ENCODE measurements at regions not wholly inside any gene's neighbourhood (a gene's known extent, or its start where the extent isn't known, plus 50 kb on each side); places are given as distances from the start of the nearest gene placed in this dataset.

DNA sequence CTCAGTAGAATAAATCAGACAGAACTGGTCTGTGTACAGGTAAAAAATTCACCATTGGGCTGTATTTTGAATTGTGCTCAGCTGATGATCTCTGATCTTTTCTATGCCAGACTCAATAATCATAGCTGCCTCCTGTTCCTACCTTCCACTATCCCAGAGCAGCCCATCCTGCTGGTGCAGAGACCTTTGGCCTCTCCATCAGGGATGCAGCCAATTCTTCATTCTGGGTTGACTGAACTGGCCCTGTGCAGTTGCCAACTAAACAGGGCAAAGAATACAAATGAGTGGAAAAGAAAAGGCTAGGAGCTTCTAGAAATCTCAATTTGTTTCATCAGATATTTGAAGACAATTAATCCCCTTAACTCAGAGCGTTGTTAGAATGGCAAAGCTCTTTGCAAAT, 1781.3 kb upstream of the CELF4 start:
- TF ChIP-seq, protein P1, sequence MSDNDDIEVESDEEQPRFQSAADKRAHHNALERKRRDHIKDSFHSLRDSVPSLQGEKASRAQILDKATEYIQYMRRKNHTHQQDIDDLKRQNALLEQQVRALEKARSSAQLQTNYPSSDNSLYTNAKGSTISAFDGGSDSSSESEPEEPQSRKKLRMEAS (IDR thresholded peaks at IDR 0.05; ENCODE audit: insufficient read depth, insufficient read length) = no peak
- TF ChIP-seq, protein P2, sequence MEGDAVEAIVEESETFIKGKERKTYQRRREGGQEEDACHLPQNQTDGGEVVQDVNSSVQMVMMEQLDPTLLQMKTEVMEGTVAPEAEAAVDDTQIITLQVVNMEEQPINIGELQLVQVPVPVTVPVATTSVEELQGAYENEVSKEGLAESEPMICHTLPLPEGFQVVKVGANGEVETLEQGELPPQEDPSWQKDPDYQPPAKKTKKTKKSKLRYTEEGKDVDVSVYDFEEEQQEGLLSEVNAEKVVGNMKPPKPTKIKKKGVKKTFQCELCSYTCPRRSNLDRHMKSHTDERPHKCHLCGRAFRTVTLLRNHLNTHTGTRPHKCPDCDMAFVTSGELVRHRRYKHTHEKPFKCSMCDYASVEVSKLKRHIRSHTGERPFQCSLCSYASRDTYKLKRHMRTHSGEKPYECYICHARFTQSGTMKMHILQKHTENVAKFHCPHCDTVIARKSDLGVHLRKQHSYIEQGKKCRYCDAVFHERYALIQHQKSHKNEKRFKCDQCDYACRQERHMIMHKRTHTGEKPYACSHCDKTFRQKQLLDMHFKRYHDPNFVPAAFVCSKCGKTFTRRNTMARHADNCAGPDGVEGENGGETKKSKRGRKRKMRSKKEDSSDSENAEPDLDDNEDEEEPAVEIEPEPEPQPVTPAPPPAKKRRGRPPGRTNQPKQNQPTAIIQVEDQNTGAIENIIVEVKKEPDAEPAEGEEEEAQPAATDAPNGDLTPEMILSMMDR (IDR thresholded peaks at IDR 0.05; ENCODE audit: extremely low read depth in 1 of 2, insufficient read depth in 1 of 2, low read depth in 1 of 2, low read length in 2 of 2) = no peak
- TF ChIP-seq POLR2A (IDR thresholded peaks at IDR 0.05; ENCODE audit: low read depth, low read length) (no peak), POLR2AphosphoS5 (IDR thresholded peaks at IDR 0.05; ENCODE audit: insufficient read depth, low read depth, low read length) (no peak), EZH2 (IDR thresholded peaks at IDR 0.05; ENCODE audit: borderline replicate concordance, low read depth, low read length, severe bottlenecking) (no peak), GATA2 (IDR thresholded peaks at IDR 0.05; ENCODE audit: insufficient read depth, insufficient read length, low read depth, low read length) (no peak), MYC (IDR thresholded peaks at IDR 0.05; ENCODE audit: low read depth, low read length) (no peak)

Data from endothelial cell of umbilical vein (primary cell).